H9 (cell line): ENCODE measurements at regions not wholly inside any gene's neighbourhood (a gene's known extent, or its start where the extent isn't known, plus 50 kb on each side); places are given as distances from the start of the nearest gene placed in this dataset.
"Not testable (repeated sequence)": the region's sequence is repeated elsewhere in the genome, so short reads cannot be mapped to it uniquely, and the experiment has no call there.

Experiments used
- DNase-seq: peaks from one replicate; pipeline ENCODE4 v3.0.0-alpha.2; 2017
- H2AFZ ChIP-seq: one replicate; pipeline ENCODE4 v1.6.1; 2013; ENCODE audit warnings: mild to moderate bottlenecking, low read length, control low read depth, moderate library complexity
- H2AK5ac ChIP-seq: 2 replicates; pipeline ENCODE4 v1.6.1; 2013; ENCODE audit warnings: low read length, control low read depth, mixed read lengths; ENCODE audit not compliant: insufficient read length
- H2BK120ac ChIP-seq: one replicate; pipeline ENCODE4 v1.6.1; 2013; ENCODE audit warnings: low read depth, mild to moderate bottlenecking, low read length, control low read depth, inconsistent platforms; ENCODE audit not compliant: poor library complexity, severe bottlenecking
- H2BK12ac ChIP-seq: 2 replicates; pipeline ENCODE4 v1.6.1; 2013; ENCODE audit warnings: low read length, control low read depth, mixed read lengths, low read depth; ENCODE audit not compliant: insufficient read length
- H2BK15ac ChIP-seq: 2 replicates; pipeline ENCODE4 v1.6.1; 2013; ENCODE audit warnings: low read depth, low read length, control low read depth
- H2BK20ac ChIP-seq: one replicate; pipeline ENCODE4 v1.6.1; 2013; ENCODE audit warnings: low read depth, mild to moderate bottlenecking, low read length, control low read depth, inconsistent platforms; ENCODE audit not compliant: poor library complexity, severe bottlenecking
- H2BK5ac ChIP-seq: 2 replicates; pipeline ENCODE4 v1.6.1; 2013; ENCODE audit warnings: low read length, control low read depth, mixed read lengths; ENCODE audit not compliant: insufficient read length
- H3K14ac ChIP-seq: 2 replicates; pipeline ENCODE4 v1.6.1; 2013; ENCODE audit warnings: low read length, control low read depth; ENCODE audit not compliant: insufficient read depth
- H3K18ac ChIP-seq: 2 replicates; pipeline ENCODE4 v1.6.1; 2013; ENCODE audit warnings: low read depth, mild to moderate bottlenecking, mixed read lengths, low read length, control low read depth; ENCODE audit not compliant: insufficient read length
- H3K23ac ChIP-seq: 2 replicates; pipeline ENCODE4 v1.6.1; 2013; ENCODE audit warnings: low read length, control low read depth, mixed read lengths, low read depth; ENCODE audit not compliant: insufficient read length
- H3K23me2 ChIP-seq: 2 replicates; pipeline ENCODE4 v1.6.1; 2013; ENCODE audit warnings: low read depth, mild to moderate bottlenecking, mixed read lengths, low read length, control low read depth; ENCODE audit not compliant: insufficient read length, poor library complexity, severe bottlenecking
- H3K27ac ChIP-seq: 2 replicates; pipeline ENCODE4 v1.5.1; 2013; ENCODE audit warnings: low read length, control low read depth, mixed read lengths, low read depth; ENCODE audit not compliant: insufficient read length
- H3K27me3 ChIP-seq: 2 replicates; pipeline ENCODE4 v1.6.1; 2013; ENCODE audit warnings: low read length, control low read depth, inconsistent platforms; ENCODE audit not compliant: insufficient read depth
- H3K4ac ChIP-seq: 2 replicates; pipeline ENCODE4 v1.6.1; 2013; ENCODE audit warnings: low read depth, mild to moderate bottlenecking, control low read depth, inconsistent platforms, low read length, moderate library complexity
- H3K4me1 ChIP-seq: 2 replicates; pipeline ENCODE4 v1.6.1; 2013; ENCODE audit warnings: low read length, control low read depth, inconsistent platforms; ENCODE audit not compliant: insufficient read depth
- H3K4me2 ChIP-seq: 2 replicates; pipeline ENCODE4 v1.6.1; 2013; ENCODE audit warnings: low read length, control low read depth, mixed read lengths; ENCODE audit not compliant: insufficient read length, insufficient read depth
- H3K56ac ChIP-seq: 2 replicates; pipeline ENCODE4 v1.6.1; 2013; ENCODE audit warnings: low read depth, mild to moderate bottlenecking, mixed read lengths, low read length, control low read depth; ENCODE audit not compliant: insufficient read length
- H3K79me1 ChIP-seq: 2 replicates; pipeline ENCODE4 v1.6.1; 2013; ENCODE audit warnings: low read depth, mild to moderate bottlenecking, moderate library complexity, low read length, control low read depth, inconsistent platforms; ENCODE audit not compliant: insufficient read depth, poor library complexity, severe bottlenecking
- H3K79me2 ChIP-seq: 2 replicates; pipeline ENCODE4 v1.6.1; 2013; ENCODE audit warnings: low read length, control low read depth, inconsistent platforms; ENCODE audit not compliant: insufficient read depth
- H3K9ac ChIP-seq: 2 replicates; pipeline ENCODE4 v1.6.1; 2013; ENCODE audit warnings: low read length, control low read depth, mixed read lengths; ENCODE audit not compliant: insufficient read length; ENCODE audit errors: extremely low read depth
- H3K9me3 ChIP-seq: one replicate; pipeline ENCODE4 v1.6.1; 2013; ENCODE audit warnings: low read depth, low read length, inconsistent platforms; ENCODE audit not compliant: control insufficient read depth
- H3T11ph ChIP-seq: one replicate; pipeline ENCODE4 v1.6.1; 2013; ENCODE audit warnings: mild to moderate bottlenecking, low read length, control low read depth, inconsistent platforms
- H4K20me1 ChIP-seq: one replicate; pipeline ENCODE4 v1.6.1; 2013; ENCODE audit not compliant: control insufficient read depth, insufficient read length, insufficient read depth
- H4K5ac ChIP-seq: 2 replicates; pipeline ENCODE4 v1.6.1; 2013; ENCODE audit warnings: low read depth, mild to moderate bottlenecking, mixed read lengths, low read length, control low read depth; ENCODE audit not compliant: insufficient read length
- H4K8ac ChIP-seq: replicated peaks from 2 replicates; pipeline ENCODE4 v1.6.1; 2013; ENCODE audit warnings: low read length, control low read depth, mixed read lengths, low read depth; ENCODE audit not compliant: insufficient read length
- H4K91ac ChIP-seq: 2 replicates; pipeline ENCODE4 v1.6.1; 2013; ENCODE audit warnings: low read depth, mild to moderate bottlenecking, moderate library complexity, mixed read lengths, low read length, control low read depth; ENCODE audit not compliant: insufficient read length
- H3K27ac Mint-ChIP-seq, 3 experiments: 2 replicates in 2 of 3; 3 replicates in 1 of 3; pipeline ENCODE4 v1.8.0; 2020 to 2021; ENCODE audit warnings: mixed read lengths in 3 of 3, mild to moderate bottlenecking in 1 of 3, moderate library complexity in 1 of 3
- H3K27me3 Mint-ChIP-seq: 2 replicates; pipeline ENCODE4 v1.8.0; 2021; ENCODE audit warnings: low read depth, mild to moderate bottlenecking, moderate library complexity, mixed read lengths
- H3K36me3 Mint-ChIP-seq, 3 experiments: 2 replicates in 2 of 3; 3 replicates in 1 of 3; pipeline ENCODE4 v1.8.0; 2020 to 2021; ENCODE audit warnings: low read depth in 3 of 3, mixed read lengths in 3 of 3; ENCODE audit not compliant: insufficient read depth in 1 of 3
- H3K4me1 Mint-ChIP-seq, 2 experiments: 2 replicates each; pipeline ENCODE4 v1.8.0; 2020; ENCODE audit warnings: mixed read lengths in 2 of 2
- H3K4me3 Mint-ChIP-seq, 2 experiments: 2 replicates in 1 of 2; 3 replicates in 1 of 2; pipeline ENCODE4 v1.8.0; 2020 to 2021; ENCODE audit warnings: mild to moderate bottlenecking in 2 of 2, mixed read lengths in 2 of 2, moderate library complexity in 1 of 2
- H3K9me3 Mint-ChIP-seq, 2 experiments: 2 replicates in 1 of 2; 3 replicates in 1 of 2; pipeline ENCODE4 v1.8.0; 2020; ENCODE audit warnings: mild to moderate bottlenecking in 2 of 2, mixed read lengths in 2 of 2, moderate library complexity in 1 of 2
- CTCF ChIP-seq: fragments of 200-600 bp; sonication (generic); conservative IDR thresholded peaks from 3 replicates; pipeline ENCODE4 v1.8.0; 2021; ENCODE audit warnings: antibody characterized with exemption, mild to moderate bottlenecking
- WGBS: extraction: QIAGEN DNeasy Blood & Tissue Kit; methylation state at CpG from one replicate; pipeline ENCODE4 v1.1.7; 2013; ENCODE audit warnings: missing lambda C conversion rate, low lambda C conversion rate, mixed read lengths; ENCODE audit not compliant: insufficient read length; ENCODE audit errors: extremely low coverage; 5-methylcytosine and 5-hydroxymethylcytosine counted together

GRCh38 chr15:91369823-91370222, 269.8 kb downstream of the SV2B start:
- Histone ChIP-seq H2BK12ac (no peak overlapping the region), H3K23me2 (no peaks in the 10 kb centered on the region), H2AK5ac (no peak overlapping the region), H4K91ac (no peak overlapping the region), H3K56ac (no peak overlapping the region), H3K14ac (no peak overlapping the region), H2BK5ac (no peak overlapping the region), H2BK120ac (no peak overlapping the region), H3K23ac (no peak overlapping the region), H2BK20ac (no peak overlapping the region), H3K18ac (no peak overlapping the region), H3K4me1 (peaks cover 4% of the 10 kb centered on the region; the same call in 1 of the 2 replicates), H2AFZ (no peak overlapping the region), H3K9me3 (no peaks in the 10 kb centered on the region), H3T11ph (no peak overlapping the region), H4K8ac (no peak overlapping the region), H3K4me2 (no peak overlapping the region), H3K27ac (no peak overlapping the region), H3K79me2 (no peaks in the 10 kb centered on the region), H3K9ac (no peak overlapping the region), H3K27me3 (no peaks in the 10 kb centered on the region), H3K4ac (no peak overlapping the region), H4K20me1 (no peaks in the 10 kb centered on the region), H3K79me1 (no peaks in the 10 kb centered on the region), H4K5ac (no peak overlapping the region), H2BK15ac (no peak overlapping the region)
- Mint-ChIP-seq H3K27ac (no peak overlapping the region), H3K9me3 (peaks cover 21 to 40% of the 10 kb centered on the region in 2 experiments), H3K4me1 (peaks cover 11% of the 10 kb centered on the region in 2 experiments), H3K36me3 (peaks cover 1 to 26% (median 6%) of the 10 kb centered on the region in 3 experiments; a peak in 5 of 7 replicates), H3K27me3 (peaks cover 5% of the 10 kb centered on the region; the same call in 1 of the 2 replicates), H3K4me3 (no peak overlapping the region)
- no CpG with 5 or more reads among the region's 7 CpGs for WGBS
- TF ChIP-seq CTCF, result no peak
- no peak for DNase-seq

- not testable (repeated sequence) for H3K14ac ChIP-seq, H2AFZ ChIP-seq, H2BK20ac ChIP-seq, H3K79me2 ChIP-seq, H3K9me3 ChIP-seq, DNase-seq, H3K23ac ChIP-seq, H3K27ac Mint-ChIP-seq, H2BK120ac ChIP-seq, H3K27me3 ChIP-seq, H2BK15ac ChIP-seq, H3K27ac ChIP-seq, H4K91ac ChIP-seq, H4K20me1 ChIP-seq, H3K23me2 ChIP-seq, H3K9ac ChIP-seq, H3K18ac ChIP-seq, H3K27me3 Mint-ChIP-seq, H2AK5ac ChIP-seq, H3K79me1 ChIP-seq, H3K4me1 ChIP-seq, H4K8ac ChIP-seq, H3K56ac ChIP-seq, H3K4me3 Mint-ChIP-seq, H3K4me2 ChIP-seq, H3T11ph ChIP-seq, H2BK5ac ChIP-seq, H2BK12ac ChIP-seq, H4K5ac ChIP-seq, H3K4ac ChIP-seq
- Mint-ChIP-seq H3K9me3 (peaks cover 19 to 32% of the 10 kb centered on the region in 2 experiments), H3K36me3 (peaks cover 1 to 28% (median 6%) of the 10 kb centered on the region in 3 experiments; a peak in 4 of 7 replicates), H3K4me1 (peaks cover 11% of the 10 kb centered on the region in 2 experiments)
- no CpG with 5 or more reads among the region's 3 CpGs for WGBS
Observed at GRCh38 chr15:91371345-91371744, 271.3 kb downstream of the SV2B start.
